Right lobe of liver (tissue), 4 donors: ENCODE measurements at regions not wholly inside any gene's neighbourhood (a gene's known extent, or its start where the extent isn't known, plus 50 kb on each side); places are given as distances from the start of the nearest gene placed in this dataset.

Experiments used
- CTCF ChIP-seq, 4 donors: fragments of 200-600 bp in 3 of 4; fragments of 450-650 bp in 1 of 4; IDR thresholded peaks; one replicate each; pipeline versions ENCODE4 v1.5.1 to v1.8.0; 2016 to 2022; ENCODE audit warnings: antibody characterized with exemption in 4 of 4, mild to moderate bottlenecking in 2 of 4
- POLR2A ChIP-seq: fragments of 450-650 bp; IDR thresholded peaks from one replicate; pipeline ENCODE4 v1.6.1; 2017; ENCODE audit warnings: antibody characterized with exemption, mild to moderate bottlenecking
- donor health status: DM: no; HTN: no; CAD: no.
- donor health status: DM: no; HTN: no; CAD: no.
- donor health status: DM: no; HTN: yes; CAD: no.

- TF ChIP-seq CTCF (IDR thresholded peaks at IDR 0.05) (no peak), POLR2A (peak; percentile 73)
Observed at GRCh38 chr3:8443829-8444791, 57.5 kb upstream of the LMCD1 start.
